GM19467 (cell line): ENCODE measurements at regions not wholly inside any gene's neighbourhood (a gene's known extent, or its start where the extent isn't known, plus 50 kb on each side); places are given as distances from the start of the nearest gene placed in this dataset.

Experiments used
- ATAC-seq: cut with Tn5 transposase; IDR thresholded peaks from one replicate; pipeline ENCODE4 v1.9.1; 2021; ENCODE audit warnings: mild to moderate bottlenecking, moderate library complexity; ENCODE audit not compliant: unreplicated experiment

DNA sequence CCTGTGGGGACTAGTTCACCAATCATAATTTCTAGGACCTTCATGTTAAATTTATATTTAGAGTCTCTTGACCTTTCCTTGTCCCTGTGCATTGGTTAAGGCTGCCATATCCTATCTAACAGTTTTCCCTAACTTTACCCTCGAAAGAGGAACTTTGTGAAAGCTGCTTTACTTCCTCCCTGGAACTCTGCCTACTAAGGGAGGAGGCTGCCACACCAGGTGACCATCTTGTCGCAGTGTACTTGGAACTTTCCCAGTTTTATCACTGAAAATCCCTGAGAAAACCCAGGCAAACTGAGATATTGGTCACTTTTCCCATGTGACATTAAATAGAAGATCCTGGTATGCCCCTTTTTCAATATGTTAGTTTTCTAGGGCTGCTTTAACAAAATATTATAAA is 317.6 kb upstream of the TSHZ2 start:
- ATAC-seq, result no peak

GRCh38 chr20:52652271-52652670 is 319.9 kb upstream of the TSHZ2 start:
- no peak for ATAC-seq

- no peak for ATAC-seq
These were observed 322.4 kb upstream of the TSHZ2 start for GRCh38 chr20:52649727-52650126.

DNA sequence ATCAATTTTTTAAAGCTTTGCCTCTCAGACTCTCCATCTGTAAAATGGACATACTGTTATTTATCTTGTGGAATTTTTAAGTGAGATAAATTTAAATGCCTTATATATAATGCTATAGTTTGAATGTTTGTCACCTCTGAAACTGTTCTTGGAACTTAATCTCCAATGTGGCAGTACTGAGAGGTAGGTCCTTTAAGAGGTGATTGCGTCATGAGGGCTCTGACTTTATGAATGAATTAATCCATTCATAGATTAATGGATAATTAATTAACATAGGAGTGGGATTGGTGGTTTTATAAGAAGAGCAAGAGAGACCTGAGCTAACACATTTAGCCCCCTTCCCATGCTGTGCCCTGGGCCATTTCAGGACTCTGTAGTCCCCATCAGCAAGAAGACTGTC is 326.3 kb upstream of the TSHZ2 start:
- no peak for ATAC-seq

DNA sequence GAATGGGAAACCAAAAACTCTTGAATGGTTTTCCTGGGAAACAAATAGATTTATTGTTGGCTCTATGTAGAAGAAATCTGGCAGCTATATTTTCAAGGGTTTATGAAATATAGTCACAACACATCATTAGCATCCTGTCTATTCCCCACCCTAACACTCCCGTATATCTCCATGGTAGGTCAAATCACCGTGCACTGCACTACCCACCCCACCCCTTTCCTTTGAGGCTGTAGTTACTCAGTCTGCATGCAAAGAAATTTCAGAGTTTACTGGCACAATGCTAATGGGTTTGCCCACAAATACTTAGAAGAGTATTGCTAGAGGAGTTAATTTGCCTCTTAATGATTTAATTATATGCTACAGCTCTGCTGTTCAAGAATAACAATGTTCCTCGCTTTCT is 329.1 kb upstream of the TSHZ2 start:
- no peak for ATAC-seq

DNA sequence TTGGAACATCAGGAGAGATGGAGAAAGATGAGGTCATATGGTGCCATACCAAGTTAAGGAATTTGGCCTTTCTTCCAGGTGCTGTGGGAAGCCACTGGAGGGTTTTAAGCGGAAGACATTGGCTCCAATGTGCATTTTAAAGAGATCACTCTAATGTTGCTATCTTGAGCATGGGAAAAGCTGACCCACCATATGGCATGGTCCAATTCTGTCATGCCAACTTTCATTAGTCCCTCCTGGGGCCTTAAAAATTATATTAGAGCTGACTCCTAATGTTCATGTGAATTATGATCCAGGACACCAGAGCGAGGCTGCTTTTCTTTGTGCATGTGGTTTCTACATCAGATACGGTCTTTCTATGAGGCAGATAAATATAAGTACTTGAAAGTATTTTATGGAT is 335.0 kb upstream of the TSHZ2 start:
- no peak for ATAC-seq

DNA sequence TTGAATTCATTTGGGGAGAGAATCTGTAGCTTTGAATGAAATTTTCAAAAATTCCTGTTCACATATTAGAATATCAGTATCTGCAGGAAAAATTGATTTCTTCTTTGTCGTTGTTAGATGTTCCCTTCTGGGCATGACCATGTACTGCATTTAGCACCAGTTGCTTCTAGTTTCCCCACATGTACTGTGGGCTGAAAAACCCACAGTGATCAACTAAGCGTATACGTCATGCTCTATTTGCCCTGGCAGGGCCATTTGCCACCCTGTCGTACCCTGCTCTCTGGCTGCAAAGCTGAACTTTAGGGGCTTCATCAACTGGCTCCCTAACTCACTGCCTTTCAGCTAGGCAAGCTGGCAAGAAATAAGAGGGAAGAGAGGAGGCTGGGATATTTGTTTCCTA is 340.7 kb upstream of the TSHZ2 start:
- no peak for ATAC-seq

DNA sequence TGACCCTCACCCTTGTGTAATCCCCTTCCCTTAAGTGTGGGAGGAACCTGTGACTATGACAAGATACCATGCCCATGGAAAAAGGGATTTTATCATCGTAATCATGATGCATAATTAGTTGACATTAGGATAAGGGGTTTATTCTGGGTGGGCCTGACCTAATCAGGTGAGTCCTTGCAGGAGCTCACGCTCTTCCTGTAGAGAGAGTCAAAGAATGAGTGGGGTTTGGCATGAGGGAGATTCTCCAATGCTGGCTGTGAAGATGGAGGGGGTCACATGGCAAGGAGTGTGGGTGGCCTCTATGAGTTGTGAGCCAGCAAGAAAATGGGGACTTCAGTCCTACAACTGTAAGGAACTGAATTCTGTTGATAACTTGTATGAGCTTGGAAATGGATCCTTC is 342.0 kb upstream of the TSHZ2 start:
- no peak for ATAC-seq

DNA sequence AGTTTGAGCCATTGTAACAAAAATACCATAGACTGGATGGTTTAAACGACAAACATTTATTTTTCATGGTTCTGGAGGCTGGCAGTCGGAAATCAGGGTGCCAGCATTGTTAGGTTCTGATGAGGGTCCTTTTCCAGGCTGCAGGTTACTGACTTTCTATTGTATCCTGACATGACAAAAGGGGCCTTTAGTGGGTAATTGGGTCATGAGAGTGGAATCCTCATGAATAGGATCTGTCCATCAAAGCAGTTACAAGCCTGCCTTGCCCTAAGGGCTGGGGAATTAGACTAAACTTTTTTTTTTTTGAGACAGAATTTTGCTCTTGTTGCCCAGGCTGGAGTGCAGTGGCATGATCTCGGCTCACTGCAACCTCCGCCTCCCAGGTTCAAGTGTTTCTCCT is 347.9 kb upstream of the TSHZ2 start:
- no peak for ATAC-seq

GRCh38 chr20:52622081-52622480 is 350.1 kb upstream of the TSHZ2 start:
- no peak for ATAC-seq

DNA sequence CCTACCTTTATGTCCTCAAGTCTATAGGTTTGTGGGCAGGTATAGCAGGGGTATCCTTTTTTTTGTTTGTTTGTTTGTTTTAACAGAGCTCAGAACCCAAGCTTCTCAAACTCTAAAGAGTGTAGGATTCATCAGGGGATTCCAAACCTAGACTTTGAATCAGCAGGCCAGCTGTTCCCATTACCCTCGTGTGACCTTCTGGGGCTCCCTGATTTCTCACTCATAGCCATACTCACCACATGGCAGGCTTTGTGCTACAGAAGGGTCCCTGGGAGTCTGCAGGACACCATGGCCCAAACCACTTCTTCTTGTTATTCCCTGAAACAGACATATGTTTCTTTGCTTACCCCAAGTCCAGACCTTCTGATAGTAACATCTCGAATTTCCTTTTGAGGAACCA is 350.8 kb upstream of the TSHZ2 start:
- no peak for ATAC-seq

GRCh38 chr20:52619671-52620070 is 352.5 kb upstream of the TSHZ2 start:
- no peak for ATAC-seq

GRCh38 chr20:52619101-52619500 is 353.1 kb upstream of the TSHZ2 start:
- no peak for ATAC-seq

GRCh38 chr20:52616629-52617028 is 355.5 kb upstream of the TSHZ2 start:
- ATAC-seq, result no peak

GRCh38 chr20:52614051-52614863 is 357.9 kb upstream of the TSHZ2 start:
- ATAC-seq, result no peak

DNA sequence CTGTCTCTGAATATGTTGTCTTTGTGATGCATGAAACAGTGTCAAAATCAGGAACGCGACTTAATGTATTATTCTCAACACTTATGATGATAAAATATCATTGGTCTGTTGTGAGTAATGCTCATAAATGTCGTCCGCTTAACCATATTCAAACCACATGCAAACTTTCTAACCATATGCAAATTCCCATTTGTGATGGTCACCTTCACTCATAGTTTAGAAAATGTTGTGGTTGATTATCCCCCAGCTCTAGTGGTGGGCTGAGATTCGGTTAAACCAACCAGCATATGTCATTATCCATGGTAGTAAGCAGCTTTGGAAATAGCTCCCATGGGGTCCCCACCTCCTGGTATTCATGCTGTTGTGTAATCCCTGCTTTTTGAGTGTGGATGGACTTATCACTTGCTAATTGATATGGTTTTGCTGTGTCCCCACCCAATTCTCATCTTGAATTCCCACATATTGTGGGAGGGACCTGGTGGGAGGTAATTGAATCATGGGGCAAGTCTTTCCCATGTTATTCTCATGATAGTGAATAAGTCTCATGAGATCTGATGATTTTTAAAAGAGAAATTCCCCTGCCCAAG is 360.0 kb upstream of the TSHZ2 start:
- ATAC-seq, result no peak

DNA sequence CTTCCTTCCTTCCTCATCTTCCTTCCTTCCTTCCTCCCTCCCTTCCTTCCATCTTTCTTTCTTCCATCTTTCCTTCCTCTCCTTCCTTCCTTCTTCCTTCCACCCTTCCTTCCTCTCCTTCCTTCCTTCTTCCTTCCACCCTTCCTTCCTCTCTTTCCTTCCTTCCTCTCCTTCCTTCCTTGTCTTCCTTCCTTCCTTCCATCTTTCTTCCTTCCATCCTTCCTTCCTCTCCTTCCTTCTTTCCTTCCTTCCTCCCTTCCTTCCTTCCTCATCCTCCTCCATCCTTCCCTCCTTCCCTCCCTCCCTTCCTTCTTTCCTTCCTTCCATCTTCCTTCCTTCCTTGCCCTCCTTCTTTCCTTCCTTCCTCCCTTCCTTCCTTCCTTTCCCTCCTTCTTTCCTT is 361.4 kb upstream of the TSHZ2 start:
- no peak for ATAC-seq

DNA sequence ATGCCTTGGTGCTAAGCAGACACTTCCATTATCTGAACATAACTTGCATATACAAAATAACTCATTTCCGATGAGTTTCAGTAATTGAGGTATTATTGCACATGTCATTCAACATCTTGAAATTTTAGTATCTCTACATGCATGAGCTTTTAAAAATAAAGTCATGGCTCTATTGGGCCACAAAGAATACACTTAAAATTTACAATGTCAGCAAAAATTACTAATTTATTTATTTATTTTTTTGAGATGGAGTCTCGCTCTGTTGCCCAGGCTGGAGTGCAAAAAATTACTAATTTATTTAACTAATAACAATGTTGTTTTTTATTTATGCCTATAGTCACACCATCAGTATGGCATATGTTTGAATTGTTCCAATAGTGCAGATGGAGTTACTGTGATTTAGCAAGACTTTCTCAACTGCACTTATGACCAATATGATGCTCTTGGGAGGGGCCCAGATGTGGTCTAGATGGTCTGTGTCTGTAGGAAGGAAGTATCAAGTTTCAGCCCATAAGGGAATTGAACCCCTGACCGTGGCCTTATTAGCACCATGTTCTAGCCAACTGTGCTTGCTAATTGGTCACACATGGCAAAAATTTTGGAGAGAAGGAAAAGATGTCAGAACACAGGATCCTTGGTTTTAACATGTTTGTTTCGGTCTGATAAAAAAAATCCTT is 370.7 kb upstream of the TSHZ2 start:
- ATAC-seq, result no peak

GRCh38 chr20:52596256-52596655 is 375.9 kb upstream of the TSHZ2 start:
- no peak for ATAC-seq

- ATAC-seq, result no peak
These were observed 376.6 kb upstream of the TSHZ2 start for GRCh38 chr20:52595518-52595917.

DNA sequence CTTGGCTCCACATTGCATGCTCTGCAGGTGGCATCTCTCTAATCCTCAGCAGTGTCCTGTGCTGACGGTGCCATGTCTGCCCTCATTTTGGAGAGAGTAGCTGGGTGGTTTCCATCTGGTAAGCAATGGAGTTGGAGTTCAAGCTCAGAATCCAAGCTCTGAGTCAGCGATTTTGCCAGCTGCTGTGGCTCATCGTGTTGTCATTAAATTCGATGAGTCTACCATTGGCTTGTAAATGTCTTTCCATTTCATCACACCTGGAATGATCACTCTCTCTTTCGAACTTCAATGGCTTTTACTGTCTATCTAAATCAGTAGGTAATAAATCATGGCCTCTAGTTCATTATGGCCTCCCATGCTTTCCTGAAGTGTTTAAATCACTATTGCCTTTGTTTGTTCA is 378.5 kb upstream of the TSHZ2 start:
- ATAC-seq, result no peak

- no peak for ATAC-seq
These were observed 379.6 kb upstream of the TSHZ2 start for GRCh38 chr20:52592567-52592966.
